ENCODE measurements at regions not wholly inside any gene's neighbourhood (a gene's known extent, or its start where the extent isn't known, plus 50 kb on each side); places are given as distances from the start of the nearest gene placed in this dataset.

GRCh38 chr20:40954521-40955165 lies 74.0 kb upstream of the TOP1 start (continued):
- no peak for TF ChIP-seq CCAR2 (IDR thresholded peaks at IDR 0.05; ENCODE audit: low read depth, low read length)
- TF ChIP-seq TARDBP (IDR thresholded peaks at IDR 0.05) = no peak
- TF ChIP-seq KDM5B (IDR thresholded peaks at IDR 0.05; ENCODE audit: insufficient replicate concordance, low read depth, low read length) = no peak
- TF ChIP-seq STAT6 (CRISPR knock-in tag; IDR thresholded peaks at IDR 0.05) = no peak
- no peak for TF ChIP-seq CBX3 (IDR thresholded peaks at IDR 0.05; ENCODE audit: borderline replicate concordance in 1 of 2, low read length in 2 of 2)
- TF ChIP-seq AFF4 (CRISPR knock-in tag; IDR thresholded peaks at IDR 0.05) = no peak
- no peak for TF ChIP-seq ATF2 (CRISPR knock-in tag; IDR thresholded peaks at IDR 0.05)

All from K562 (cell line).